Dendritic cell treated with granulocyte-macrophage colony-stimulating factor and Interleukin-4, amounts not matched to agents 40 ng/mL and 50 ng/mL, for 4 days (primary cell): ENCODE measurements at regions not wholly inside any gene's neighbourhood (a gene's known extent, or its start where the extent isn't known, plus 50 kb on each side); places are given as distances from the start of the nearest gene placed in this dataset.

Experiments
- H3K27ac Mint-ChIP-seq: one replicate; pipeline ENCODE4 v1.8.0; 2022; ENCODE audit warnings: mild to moderate bottlenecking, mixed read lengths
- H3K27me3 Mint-ChIP-seq: one replicate; pipeline ENCODE4 v1.8.0; 2022; ENCODE audit warnings: mild to moderate bottlenecking, mixed read lengths
- H3K36me3 Mint-ChIP-seq: one replicate; pipeline ENCODE4 v1.8.0; 2022; ENCODE audit warnings: low read depth, mixed read lengths
- H3K4me1 Mint-ChIP-seq: one replicate; pipeline ENCODE4 v1.8.0; 2022; ENCODE audit warnings: low read depth, mixed read lengths
- H3K4me3 Mint-ChIP-seq: one replicate; pipeline ENCODE4 v1.8.0; 2022; ENCODE audit warnings: mild to moderate bottlenecking, moderate library complexity, mixed read lengths
- H3K9me3 Mint-ChIP-seq: one replicate; pipeline ENCODE4 v1.8.0; 2022; ENCODE audit warnings: mixed read lengths
- intact Hi-C: fragments of 100-400 bp; cut with micrococcal nuclease; formaldehyde crosslinking; loops from one replicate; pipeline ENCODE4 v1.15.0; 2022

- Mint-ChIP-seq H3K27me3 (no peaks in the 10 kb centered on the region), H3K36me3 (no peaks in the 10 kb centered on the region), H3K27ac (no peak overlapping the region), H3K4me3 (no peak overlapping the region), H3K9me3 (no peaks in the 10 kb centered on the region), H3K4me1 (peaks cover 18% of the 10 kb centered on the region)
- intact Hi-C loops: no loop called here
Measured at GRCh38 chr12:107537464-107538119, 148.0 kb upstream of the PWP1 start.

GRCh38 chr12:107539196-107539939 lies 146.2 kb upstream of the PWP1 start:
- Mint-ChIP-seq H3K36me3 (no peaks in the 10 kb centered on the region), H3K27me3 (no peaks in the 10 kb centered on the region), H3K4me3 (no peak overlapping the region), H3K9me3 (no peaks in the 10 kb centered on the region), H3K27ac (no peak overlapping the region), H3K4me1 (peaks cover 18% of the 10 kb centered on the region)
- intact Hi-C loops: no loop called here

DNA sequence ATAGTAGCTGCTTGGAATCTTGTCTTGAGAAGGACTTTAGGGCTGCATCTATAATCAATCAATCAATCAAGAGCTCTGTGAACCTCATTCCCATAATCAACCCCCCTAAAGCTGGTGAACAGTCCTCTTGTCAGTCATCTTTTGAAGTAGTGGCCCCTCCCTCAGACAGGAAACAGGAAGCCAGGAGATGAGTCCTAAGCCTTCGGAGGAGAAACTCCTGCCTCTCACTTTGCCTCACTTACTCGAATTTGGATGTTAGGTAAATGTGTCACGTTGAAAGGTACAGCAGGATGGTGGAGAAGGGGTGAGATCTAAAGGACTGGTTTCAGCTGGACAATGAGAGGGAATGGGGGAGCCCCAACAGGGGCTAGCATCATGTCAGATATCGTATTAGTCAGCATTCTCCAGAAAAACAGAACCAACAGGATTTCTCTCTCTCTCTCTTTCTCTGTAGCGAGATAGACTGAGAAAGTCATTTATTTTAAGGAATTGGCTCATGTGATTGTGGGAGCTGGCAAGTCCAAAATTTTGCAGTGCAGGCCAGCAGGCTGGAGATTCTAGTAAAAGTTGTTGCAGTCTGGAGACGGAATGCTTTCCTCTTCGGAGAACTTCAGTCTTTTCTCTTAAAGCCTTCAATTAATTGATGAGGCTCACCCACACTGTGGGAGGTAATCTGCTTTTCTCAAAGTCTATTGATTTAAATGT lies 144.4 kb upstream of the PWP1 start:
- Mint-ChIP-seq H3K27ac (no peak overlapping the region), H3K36me3 (no peaks in the 10 kb centered on the region), H3K4me3 (no peak overlapping the region), H3K4me1 (peaks cover 18% of the 10 kb centered on the region), H3K27me3 (no peaks in the 10 kb centered on the region), H3K9me3 (no peaks in the 10 kb centered on the region)
- intact Hi-C loops: no loop called here

GRCh38 chr12:107543416-107543815 lies 142.2 kb upstream of the PWP1 start:
- Mint-ChIP-seq H3K36me3 (no peaks in the 10 kb centered on the region), H3K4me1 (peaks cover 28% of the 10 kb centered on the region), H3K27me3 (no peaks in the 10 kb centered on the region), H3K9me3 (no peaks in the 10 kb centered on the region), H3K4me3 (no peak overlapping the region), H3K27ac (no peak overlapping the region)
- intact Hi-C loops: no loop called here

- H3K36me3 Mint-ChIP-seq: no peaks in the 10 kb centered on the region
- no peak overlapping the region for H3K27ac Mint-ChIP-seq
- intact Hi-C loops: no loop called here
- no peaks in the 10 kb centered on the region for H3K27me3 Mint-ChIP-seq
- H3K4me1 Mint-ChIP-seq: peaks cover 27% of the 10 kb centered on the region
- no peaks in the 10 kb centered on the region for H3K9me3 Mint-ChIP-seq
- no peak overlapping the region for H3K4me3 Mint-ChIP-seq
Measured at GRCh38 chr12:107543841-107544240, 141.8 kb upstream of the PWP1 start.

- Mint-ChIP-seq H3K36me3 (no peaks in the 10 kb centered on the region), H3K27ac (no peak overlapping the region), H3K4me1 (peaks cover 16% of the 10 kb centered on the region), H3K4me3 (no peak overlapping the region), H3K9me3 (no peaks in the 10 kb centered on the region), H3K27me3 (no peaks in the 10 kb centered on the region)
- intact Hi-C loops: no loop called here
Measured at GRCh38 chr12:107544937-107545336, 140.7 kb upstream of the PWP1 start.

DNA sequence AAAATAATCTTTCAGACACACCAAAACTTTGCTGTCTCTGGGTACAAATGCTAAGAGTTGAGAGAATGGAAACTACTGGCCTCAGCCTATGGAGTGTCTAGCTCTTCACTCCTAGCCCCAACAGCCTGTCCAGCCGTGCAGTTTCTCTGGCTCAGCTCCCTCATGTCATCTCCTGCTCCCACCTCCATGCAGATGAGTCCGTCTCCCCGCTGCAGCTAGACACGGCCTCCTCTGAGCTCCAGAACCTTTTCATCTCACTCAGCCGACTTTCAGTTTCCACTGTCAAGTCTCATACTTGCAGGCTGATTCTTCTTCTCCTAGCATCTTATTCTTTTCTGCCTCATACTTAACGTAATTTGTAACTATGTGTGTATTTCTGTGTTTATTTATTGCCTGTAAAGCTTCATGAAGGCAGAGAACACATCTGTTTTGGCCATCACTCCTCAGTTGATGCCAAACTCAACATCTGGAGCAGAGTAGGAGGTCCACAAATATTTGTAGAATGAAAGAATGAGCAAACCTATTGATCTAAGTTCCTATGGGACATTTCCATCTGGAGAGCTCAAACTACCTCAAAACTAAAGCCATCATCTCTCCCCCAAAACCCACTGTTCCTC lies 139.8 kb upstream of the PWP1 start:
- Mint-ChIP-seq H3K4me3 (no peak overlapping the region), H3K27ac (no peak overlapping the region), H3K27me3 (no peaks in the 10 kb centered on the region), H3K4me1 (peaks cover 15% of the 10 kb centered on the region), H3K9me3 (no peaks in the 10 kb centered on the region), H3K36me3 (no peaks in the 10 kb centered on the region)
- intact Hi-C loops: no loop called here

GRCh38 chr12:107547389-107547788 lies 138.2 kb upstream of the PWP1 start:
- Mint-ChIP-seq H3K27me3 (no peaks in the 10 kb centered on the region), H3K9me3 (no peaks in the 10 kb centered on the region), H3K36me3 (no peaks in the 10 kb centered on the region), H3K4me3 (no peak overlapping the region), H3K27ac (no peak overlapping the region), H3K4me1 (peaks cover 10% of the 10 kb centered on the region)
- intact Hi-C loops: no loop called here

DNA sequence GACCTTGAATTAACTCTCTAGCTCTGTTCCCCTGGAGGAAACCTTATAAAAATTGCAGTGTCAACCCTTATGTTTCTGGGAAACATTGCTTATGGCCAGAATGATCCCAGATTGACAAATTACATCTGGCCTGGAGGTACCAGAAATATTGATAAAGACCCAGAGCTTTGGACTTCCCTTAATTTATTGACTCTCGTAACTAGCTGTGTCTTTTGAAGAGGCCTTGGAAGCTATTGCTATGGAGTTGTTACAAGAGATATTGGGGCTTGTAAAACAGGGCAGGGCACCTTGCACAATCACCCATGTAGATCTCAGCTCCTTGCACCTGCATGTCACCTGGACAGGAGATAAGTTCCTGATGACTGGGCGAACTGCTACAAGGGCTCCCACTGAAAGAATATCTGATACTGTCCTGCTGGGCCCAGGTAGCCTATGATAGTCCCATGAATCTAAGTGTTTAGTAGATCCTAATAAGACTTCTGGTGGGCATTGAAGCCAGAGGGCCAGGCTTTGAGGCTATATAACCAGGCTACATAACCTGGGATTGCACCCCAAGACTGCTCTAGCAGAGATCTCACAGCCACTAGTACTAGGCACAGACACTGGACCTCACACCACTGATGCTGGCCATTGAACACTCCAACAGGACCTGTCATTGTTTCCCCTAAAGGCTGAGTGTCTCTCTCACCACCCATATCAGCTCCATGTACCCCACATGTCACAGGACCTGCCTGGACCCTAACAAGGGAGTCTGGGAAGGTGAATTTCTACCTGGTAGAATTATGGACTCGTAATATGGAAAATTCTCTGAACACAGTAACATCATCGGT lies 135.7 kb upstream of the PWP1 start:
- intact Hi-C loops: no loop called here
- no peak overlapping the region for H3K27ac Mint-ChIP-seq
- no peak overlapping the region for H3K4me3 Mint-ChIP-seq
- no peaks in the 10 kb centered on the region for H3K9me3 Mint-ChIP-seq
- H3K4me1 Mint-ChIP-seq: peaks cover 10% of the 10 kb centered on the region
- H3K36me3 Mint-ChIP-seq: no peaks in the 10 kb centered on the region
- no peaks in the 10 kb centered on the region for H3K27me3 Mint-ChIP-seq

DNA sequence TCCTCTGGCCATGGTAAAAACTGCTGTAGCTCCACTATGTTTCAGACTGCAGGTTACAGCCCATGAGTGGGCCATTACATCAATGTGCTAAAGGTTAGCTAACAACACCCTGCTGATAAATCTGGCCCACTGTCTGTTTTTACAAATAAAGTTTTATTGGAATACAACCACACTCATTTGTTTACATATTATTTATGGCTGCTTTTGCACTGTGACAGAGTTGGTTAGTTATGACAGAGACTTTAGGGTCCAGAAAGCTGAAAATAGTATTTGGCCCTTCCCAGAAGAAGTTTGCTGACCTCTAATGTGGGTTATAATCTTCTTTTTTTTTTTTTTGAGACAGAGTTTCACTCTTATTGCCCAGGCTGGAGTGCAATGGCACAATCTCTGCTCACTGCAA lies 134.2 kb upstream of the PWP1 start:
- peaks cover 10% of the 10 kb centered on the region for H3K4me1 Mint-ChIP-seq
- no peak overlapping the region for H3K4me3 Mint-ChIP-seq
- H3K27me3 Mint-ChIP-seq: no peaks in the 10 kb centered on the region
- no peaks in the 10 kb centered on the region for H3K36me3 Mint-ChIP-seq
- intact Hi-C loops: no loop called here
- no peak overlapping the region for H3K27ac Mint-ChIP-seq
- no peaks in the 10 kb centered on the region for H3K9me3 Mint-ChIP-seq

- Mint-ChIP-seq H3K36me3 (no peaks in the 10 kb centered on the region), H3K27ac (no peak overlapping the region), H3K27me3 (no peaks in the 10 kb centered on the region), H3K9me3 (no peaks in the 10 kb centered on the region), H3K4me3 (no peak overlapping the region), H3K4me1 (peaks cover 4% of the 10 kb centered on the region)
- intact Hi-C loops: no loop called here
Measured at GRCh38 chr12:107552263-107552662, 133.3 kb upstream of the PWP1 start.

DNA sequence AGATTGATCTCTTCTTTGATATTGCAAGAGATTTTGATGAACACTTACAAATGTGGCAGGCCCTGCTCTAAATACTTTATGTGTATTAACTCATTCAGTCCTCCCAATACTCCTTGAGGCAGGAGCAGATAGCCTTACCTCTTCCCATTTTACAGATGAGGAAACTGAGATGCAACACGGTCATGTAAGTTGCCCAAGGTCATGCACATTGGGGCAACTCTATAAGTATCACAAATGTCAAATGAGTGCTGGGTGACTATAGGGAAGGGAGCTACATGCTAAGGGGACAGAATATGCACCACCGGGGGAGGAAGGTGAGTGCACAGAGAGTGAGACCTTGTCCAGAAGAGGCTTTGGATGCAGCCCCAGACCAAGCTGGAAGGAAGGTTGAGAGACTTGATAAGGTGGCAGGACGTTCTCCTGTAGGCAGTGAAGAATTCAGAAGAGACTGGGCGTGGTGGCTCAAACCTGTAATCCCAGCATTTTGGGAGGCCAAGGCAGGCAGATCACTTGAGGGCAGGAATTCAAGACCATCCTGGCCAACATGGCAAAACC lies 132.3 kb upstream of the PWP1 start:
- H3K27ac Mint-ChIP-seq: no peak overlapping the region
- no peaks in the 10 kb centered on the region for H3K9me3 Mint-ChIP-seq
- H3K4me1 Mint-ChIP-seq: no peaks in the 10 kb centered on the region
- H3K27me3 Mint-ChIP-seq: no peaks in the 10 kb centered on the region
- intact Hi-C loops: no loop called here
- H3K4me3 Mint-ChIP-seq: no peak overlapping the region
- H3K36me3 Mint-ChIP-seq: no peaks in the 10 kb centered on the region

DNA sequence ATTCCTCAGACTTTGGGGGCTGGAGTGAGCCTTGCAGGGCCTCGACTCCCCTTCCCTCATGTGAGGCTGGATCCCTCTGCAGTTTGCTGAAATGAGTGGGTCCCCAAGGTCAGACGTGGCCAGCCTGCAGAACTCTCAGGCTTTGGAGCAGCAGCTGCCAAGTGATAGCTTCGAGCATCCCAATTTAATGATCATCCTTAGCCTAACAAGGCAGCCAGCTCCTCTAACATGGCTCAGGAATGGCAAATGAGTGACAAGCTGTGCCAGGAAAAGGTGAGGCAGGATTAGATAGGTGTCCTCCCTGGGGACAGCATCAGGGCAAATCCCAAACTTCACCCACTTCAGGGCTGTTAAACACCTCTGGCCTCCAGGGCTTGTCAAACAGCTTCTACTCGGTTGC lies 130.7 kb upstream of the PWP1 start:
- no peaks in the 10 kb centered on the region for H3K4me1 Mint-ChIP-seq
- H3K36me3 Mint-ChIP-seq: no peaks in the 10 kb centered on the region
- no peaks in the 10 kb centered on the region for H3K9me3 Mint-ChIP-seq
- H3K4me3 Mint-ChIP-seq: no peak overlapping the region
- intact Hi-C loops: no loop called here
- H3K27ac Mint-ChIP-seq: no peak overlapping the region
- H3K27me3 Mint-ChIP-seq: no peaks in the 10 kb centered on the region
